HG03025 (cell line): ENCODE measurements at regions not wholly inside any gene's neighbourhood (a gene's known extent, or its start where the extent isn't known, plus 50 kb on each side); places are given as distances from the start of the nearest gene placed in this dataset.
"Not testable (repeated sequence)": the region's sequence is repeated elsewhere in the genome, so short reads cannot be mapped to it uniquely, and the experiment has no call there.

Source experiments
- ATAC-seq: cut with Tn5 transposase; IDR thresholded peaks from one replicate; pipeline ENCODE4 v1.9.1; 2021; ENCODE audit warnings: mild to moderate bottlenecking, moderate library complexity; ENCODE audit not compliant: unreplicated experiment, low FRiP score

DNA sequence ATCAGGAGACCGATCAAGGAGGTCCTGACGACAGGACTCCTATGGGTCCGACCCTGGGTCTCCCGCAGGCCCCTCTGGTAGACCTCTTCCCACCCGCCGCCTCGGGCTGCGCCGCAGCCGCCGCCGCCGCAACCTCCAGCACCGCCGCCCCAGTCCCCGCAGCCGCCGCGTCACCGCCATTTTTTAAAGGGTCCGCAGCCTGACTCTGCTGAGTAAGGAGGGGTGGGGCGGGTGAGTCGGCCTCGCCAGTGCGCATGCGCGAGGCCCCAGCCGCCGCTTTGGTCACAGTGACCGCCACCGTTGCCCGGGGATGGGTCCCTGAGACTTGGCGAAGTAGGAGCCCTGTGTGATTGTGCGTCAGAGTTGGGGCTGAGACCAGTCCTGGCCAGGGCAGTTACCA, 1401.9 kb upstream of the PCDH10 start:
- not testable (repeated sequence) for ATAC-seq

DNA sequence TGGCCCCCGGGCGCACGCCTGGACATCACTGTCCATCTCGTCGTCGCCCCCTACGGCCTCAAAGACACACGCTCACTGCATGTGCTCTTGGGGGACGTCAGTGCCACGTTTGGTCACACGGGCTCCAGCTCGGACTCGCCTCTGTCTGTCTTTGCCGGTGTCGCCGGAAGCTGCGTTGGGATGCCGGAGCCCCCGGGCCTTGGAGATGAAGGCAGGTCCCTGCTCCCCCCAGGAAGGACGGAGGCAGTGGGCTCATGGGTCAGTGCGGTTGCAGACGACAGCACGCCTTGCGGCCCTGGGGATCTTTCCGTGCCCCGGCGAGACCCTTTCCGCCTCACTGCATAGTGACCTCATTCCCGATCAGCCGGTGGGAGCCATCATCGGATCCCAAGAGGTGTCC, 1399.9 kb upstream of the PCDH10 start:
- ATAC-seq, result not testable (repeated sequence)

DNA sequence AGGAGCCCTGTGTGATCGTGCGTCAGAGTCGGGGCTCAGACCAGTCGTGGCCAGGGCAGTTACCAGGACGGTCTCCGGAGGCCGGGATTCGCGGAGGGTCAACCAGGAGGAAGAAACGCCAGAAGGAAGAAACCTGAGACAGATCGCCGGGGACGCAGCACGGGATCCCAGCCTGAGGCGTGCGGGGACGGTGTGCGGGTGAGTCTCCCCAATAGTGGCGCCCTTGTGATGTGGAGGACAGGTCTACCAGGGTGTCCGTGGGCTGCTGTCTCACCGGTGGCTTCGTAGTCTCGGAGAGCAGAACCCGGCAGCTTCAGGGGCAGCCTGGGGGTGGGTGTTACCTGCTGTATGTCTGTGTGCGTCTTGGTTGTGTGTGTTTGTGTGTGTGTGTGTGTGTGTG, 1399.1 kb upstream of the PCDH10 start:
- not testable (repeated sequence) for ATAC-seq

DNA sequence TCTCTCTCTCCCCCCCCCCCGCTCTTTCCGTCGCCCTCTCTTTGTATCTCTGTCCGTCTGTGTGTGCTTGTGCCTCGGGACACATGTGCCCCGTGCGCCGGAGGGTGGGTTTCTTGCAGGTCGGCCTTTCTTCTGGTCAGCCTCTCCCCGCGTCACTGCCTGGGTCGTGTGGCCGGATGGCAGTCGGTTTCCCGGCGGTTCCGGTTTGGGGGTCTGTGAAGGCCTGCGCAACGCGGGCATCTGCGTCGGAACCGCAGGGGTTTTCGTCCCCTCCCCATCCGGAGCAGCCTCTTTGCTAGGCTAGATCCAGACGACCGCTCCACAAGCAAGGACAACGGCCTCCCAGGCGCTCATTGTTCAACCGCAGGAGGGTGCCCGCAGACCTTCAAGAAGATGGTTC, 1398.6 kb upstream of the PCDH10 start:
- not testable (repeated sequence) for ATAC-seq

DNA sequence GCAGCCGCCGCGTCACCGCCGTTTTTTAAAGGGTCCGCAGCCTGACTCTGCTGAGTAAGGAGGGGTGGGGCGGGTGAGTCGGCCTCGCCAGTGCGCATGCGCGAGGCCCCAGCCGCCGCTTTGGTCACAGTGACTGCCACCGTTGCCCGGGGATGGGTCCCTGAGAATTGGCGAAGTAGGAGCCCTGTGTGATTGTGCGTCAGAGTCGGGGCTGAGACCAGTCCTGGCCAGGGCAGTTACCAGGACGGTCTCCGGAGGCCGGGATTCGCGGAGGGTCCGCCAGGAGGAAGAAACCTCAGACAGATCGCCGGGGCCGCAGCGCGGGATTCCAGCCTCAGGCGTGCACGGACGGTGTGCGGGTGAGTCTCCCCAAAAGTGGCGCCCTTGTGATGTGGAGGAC, 1386.9 kb upstream of the PCDH10 start:
- not testable (repeated sequence) for ATAC-seq

DNA sequence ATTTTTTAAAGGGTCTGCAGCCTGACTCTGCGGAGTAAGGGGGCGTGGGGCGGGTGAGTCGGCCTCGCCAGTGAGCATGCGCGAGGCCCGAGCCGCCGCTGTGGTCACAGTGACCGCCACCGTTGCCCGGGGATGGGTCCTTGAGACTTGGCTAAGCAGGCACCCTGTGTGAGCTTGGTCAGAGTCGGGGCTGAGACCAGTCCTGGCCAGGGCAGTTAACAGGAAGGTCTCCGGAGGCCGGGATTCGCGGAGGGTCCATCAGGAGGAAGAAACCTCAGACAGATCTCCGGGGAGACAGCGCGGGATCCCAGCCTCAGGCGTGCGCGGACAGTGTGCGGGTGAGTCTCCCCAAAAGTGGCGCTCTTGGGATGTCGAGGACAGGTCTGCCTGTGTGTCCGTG, 1384.4 kb upstream of the PCDH10 start:
- ATAC-seq, result no peak

DNA sequence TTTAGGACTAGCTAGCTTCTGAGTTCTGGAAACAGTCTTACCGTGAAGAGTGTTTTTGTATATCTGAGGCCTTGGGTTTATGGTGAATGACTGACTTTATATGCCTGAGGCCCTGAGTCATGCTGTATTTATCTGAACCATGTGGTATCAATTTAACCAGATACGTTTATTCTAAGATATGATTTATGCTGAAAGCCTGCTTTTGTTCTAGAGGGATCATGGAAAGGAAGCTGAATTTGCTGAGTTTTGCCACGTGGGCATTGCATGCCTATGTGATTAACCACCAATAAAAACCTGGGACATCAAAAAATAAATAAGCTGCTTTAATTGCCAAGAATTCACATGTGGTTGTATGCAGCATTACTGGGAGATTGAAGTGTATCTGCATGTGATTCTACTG, 1374.7 kb upstream of the PCDH10 start:
- ATAC-seq, result not testable (repeated sequence)

DNA sequence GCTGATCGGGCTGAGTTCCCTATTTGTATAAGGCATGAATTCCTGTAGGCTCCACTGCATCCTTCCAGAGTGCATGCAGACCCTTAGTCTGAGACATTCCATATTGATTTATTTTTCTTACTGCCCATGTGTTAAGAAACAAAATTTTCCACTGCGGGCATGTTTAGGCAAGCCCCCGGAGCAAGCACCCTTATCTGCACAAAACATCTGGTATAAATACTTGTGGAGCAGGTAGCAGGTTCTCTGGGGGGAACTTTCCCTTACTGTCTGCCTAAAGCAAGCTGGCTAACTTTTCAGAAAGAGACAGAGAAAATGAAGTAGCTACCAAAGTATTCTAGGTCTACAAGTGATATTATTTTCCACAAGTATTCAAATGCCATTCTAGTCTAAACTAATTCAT, 1338.5 kb upstream of the PCDH10 start:
- ATAC-seq, result not testable (repeated sequence)
